ENCODE measurements at regions not wholly inside any gene's neighbourhood (a gene's known extent, or its start where the extent isn't known, plus 50 kb on each side); places are given as distances from the start of the nearest gene placed in this dataset.

GRCh38 chr2:216770050-216770449 is 74.7 kb upstream of the IGFBP5 start:
- CTCF ChIA-PET: no interaction called here
- DNase-seq (ENCODE audit: extremely low spot score): no peak
- POLR2A ChIA-PET: no interaction called here
- TF ChIP-seq, protein P1, sequence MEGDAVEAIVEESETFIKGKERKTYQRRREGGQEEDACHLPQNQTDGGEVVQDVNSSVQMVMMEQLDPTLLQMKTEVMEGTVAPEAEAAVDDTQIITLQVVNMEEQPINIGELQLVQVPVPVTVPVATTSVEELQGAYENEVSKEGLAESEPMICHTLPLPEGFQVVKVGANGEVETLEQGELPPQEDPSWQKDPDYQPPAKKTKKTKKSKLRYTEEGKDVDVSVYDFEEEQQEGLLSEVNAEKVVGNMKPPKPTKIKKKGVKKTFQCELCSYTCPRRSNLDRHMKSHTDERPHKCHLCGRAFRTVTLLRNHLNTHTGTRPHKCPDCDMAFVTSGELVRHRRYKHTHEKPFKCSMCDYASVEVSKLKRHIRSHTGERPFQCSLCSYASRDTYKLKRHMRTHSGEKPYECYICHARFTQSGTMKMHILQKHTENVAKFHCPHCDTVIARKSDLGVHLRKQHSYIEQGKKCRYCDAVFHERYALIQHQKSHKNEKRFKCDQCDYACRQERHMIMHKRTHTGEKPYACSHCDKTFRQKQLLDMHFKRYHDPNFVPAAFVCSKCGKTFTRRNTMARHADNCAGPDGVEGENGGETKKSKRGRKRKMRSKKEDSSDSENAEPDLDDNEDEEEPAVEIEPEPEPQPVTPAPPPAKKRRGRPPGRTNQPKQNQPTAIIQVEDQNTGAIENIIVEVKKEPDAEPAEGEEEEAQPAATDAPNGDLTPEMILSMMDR (IDR thresholded peaks at IDR 0.05; ENCODE audit: control extremely low read depth, extremely low read depth, low read depth, missing control alignments): no peak

- TF ChIP-seq, protein P1 (IDR thresholded peaks at IDR 0.05; ENCODE audit: control extremely low read depth, extremely low read depth, low read depth, missing control alignments): no peak
- no peak for DNase-seq (ENCODE audit: extremely low spot score)
- POLR2A ChIA-PET: no interaction called here
- CTCF ChIA-PET: no interaction called here
Measured at GRCh38 chr2:216769626-216770025, 74.3 kb upstream of the IGFBP5 start.

- POLR2A ChIA-PET: no interaction called here
- no peak for DNase-seq (ENCODE audit: extremely low spot score)
- TF ChIP-seq, protein P1 (IDR thresholded peaks at IDR 0.05; ENCODE audit: control extremely low read depth, extremely low read depth, low read depth, missing control alignments): no peak
Measured at GRCh38 chr2:216768908-216769411, 73.6 kb upstream of the IGFBP5 start.

GRCh38 chr2:216765761-216766262 is 70.5 kb upstream of the IGFBP5 start:
- DNase-seq (ENCODE audit: extremely low spot score): no peak
- ChIA-PET POLR2A (no interaction called here), CTCF (no interaction called here)
- TF ChIP-seq, protein P1 (IDR thresholded peaks at IDR 0.05; ENCODE audit: control extremely low read depth, extremely low read depth, low read depth, missing control alignments): no peak

More at GRCh38 chr2:216768908-216769411, 73.6 kb upstream of the IGFBP5 start:
- CTCF ChIA-PET: no interaction called here

DNA sequence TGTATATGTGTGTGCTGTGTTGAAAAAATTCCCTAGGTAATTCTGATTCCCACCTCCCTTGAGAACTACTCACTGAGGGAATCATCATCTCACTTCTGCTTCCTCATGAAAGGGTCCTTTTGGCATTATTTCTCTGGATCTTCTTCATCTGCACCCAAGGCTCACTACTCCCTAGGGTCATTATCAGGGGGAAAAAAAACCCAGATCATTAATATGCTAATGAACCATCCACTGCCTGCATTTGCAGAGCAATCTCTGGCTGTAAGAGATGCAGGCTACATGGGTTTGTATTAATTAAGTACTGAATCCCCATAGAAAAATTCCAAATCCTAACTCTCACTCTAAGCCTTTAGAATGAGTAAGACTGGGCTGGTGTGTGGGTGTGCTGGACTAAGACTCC is 68.0 kb upstream of the IGFBP5 start:
- TF ChIP-seq, protein P1 (IDR thresholded peaks at IDR 0.05; ENCODE audit: control extremely low read depth, extremely low read depth, low read depth, missing control alignments): no peak
- ChIA-PET POLR2A (no interaction called here), CTCF (no interaction called here)

DNA sequence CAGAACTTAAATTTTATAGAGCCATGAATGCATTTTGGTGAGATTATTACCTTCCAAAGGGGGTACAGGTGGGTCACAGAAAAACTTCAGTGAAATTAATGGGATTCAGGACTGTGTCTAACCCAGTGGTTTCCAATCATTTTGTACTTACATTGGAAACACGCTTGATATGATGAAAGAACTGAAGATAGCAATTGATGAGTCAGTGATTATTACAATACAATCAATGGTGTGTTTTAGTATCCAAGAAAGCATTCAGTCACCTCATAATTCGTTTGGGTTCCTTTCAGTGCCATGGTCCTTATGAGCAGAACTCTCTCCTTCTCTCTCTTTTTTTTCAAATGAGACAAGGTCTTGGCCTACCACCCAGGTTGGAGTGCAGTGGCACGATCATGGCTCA is 66.5 kb upstream of the IGFBP5 start:
- CTCF ChIA-PET: no interaction called here
- POLR2A ChIA-PET: no interaction called here
- no peak for DNase-seq (ENCODE audit: extremely low spot score)
- TF ChIP-seq, protein P1 (IDR thresholded peaks at IDR 0.05; ENCODE audit: control extremely low read depth, extremely low read depth, low read depth, missing control alignments): no peak

More for the DNA sequence above, 68.0 kb upstream of the IGFBP5 start:
- no peak for DNase-seq (ENCODE audit: extremely low spot score)

DNA sequence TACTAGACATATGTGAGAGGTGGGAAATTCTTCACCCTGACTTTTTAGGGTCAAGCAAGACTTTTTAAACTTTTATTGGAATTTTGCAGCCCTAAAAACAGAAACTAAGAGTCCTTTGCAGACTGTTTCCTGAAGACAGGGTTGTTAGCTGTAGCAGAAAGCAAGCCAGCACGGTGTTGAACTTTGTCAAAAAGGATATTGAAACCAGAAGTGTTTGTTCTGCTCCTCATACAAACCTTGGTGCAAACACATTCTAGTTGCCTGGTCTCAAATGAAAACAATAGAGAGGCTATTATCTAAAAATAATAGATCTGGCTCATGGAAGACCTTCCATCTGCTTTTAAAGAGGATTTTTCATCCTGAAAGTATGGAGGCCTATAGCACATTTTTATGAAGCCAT is 65.8 kb upstream of the IGFBP5 start:
- TF ChIP-seq, protein P1 (IDR thresholded peaks at IDR 0.05; ENCODE audit: control extremely low read depth, extremely low read depth, low read depth, missing control alignments): no peak
- POLR2A ChIA-PET: no interaction called here
- CTCF ChIA-PET: no interaction called here
- DNase-seq (ENCODE audit: extremely low spot score): no peak
